WTC11 (cell line): ENCODE measurements at regions not wholly inside any gene's neighbourhood (a gene's known extent, or its start where the extent isn't known, plus 50 kb on each side); places are given as distances from the start of the nearest gene placed in this dataset.

ENCODE experiments used
- ATAC-seq: fragments of 200-7000 bp; cut with Tn5 transposase; 2 replicates; pipeline ENCODE4 v1.10.0; 2021; ENCODE audit warnings: mild to moderate bottlenecking, moderate library complexity
- CTCF ChIA-PET: fragments of 300-600 bp; sonication (Branson Sonifier 250); formaldehyde crosslinking; loops from one replicate; lab custom pipeline; 2021; ENCODE audit warnings: antibody characterized with exemption; lab: Charles Lee
- POLR2A ChIA-PET: fragments of 350-600 bp; sonication (Branson Sonifier 250); formaldehyde crosslinking; loops from one replicate; lab custom pipeline; 2021; ENCODE audit warnings: antibody characterized with exemption; lab: Charles Lee
- DNase-seq: peaks from one replicate; pipeline ENCODE4 v3.0.0; 2021; ENCODE audit warnings: low spot score
- H3K27ac Mint-ChIP-seq: 2 replicates; pipeline ENCODE4 v1.8.0; 2021; ENCODE audit warnings: mixed read lengths
- H3K27me3 Mint-ChIP-seq: 2 replicates; pipeline ENCODE4 v1.8.0; 2021; ENCODE audit warnings: low read depth, mild to moderate bottlenecking, moderate library complexity, mixed read lengths
- H3K36me3 Mint-ChIP-seq: 2 replicates; pipeline ENCODE4 v1.8.0; 2021; ENCODE audit warnings: mixed read lengths
- H3K4me1 Mint-ChIP-seq: 2 replicates; pipeline ENCODE4 v1.8.0; 2022; ENCODE audit warnings: mixed read lengths
- H3K4me3 Mint-ChIP-seq: 2 replicates; pipeline ENCODE4 v1.8.0; 2021; ENCODE audit warnings: mild to moderate bottlenecking, moderate library complexity, mixed read lengths
- H3K9me3 Mint-ChIP-seq: 2 replicates; pipeline ENCODE4 v1.8.0; 2021; ENCODE audit warnings: mixed read lengths
- CREB1 ChIP-seq: sonication (generic); formaldehyde crosslinking; IDR thresholded peaks from 2 replicates; pipeline ENCODE4 v1.8.0; 2023; ENCODE audit warnings: mild to moderate bottlenecking, missing genetic modification reagents
- ETV6 ChIP-seq: sonication (generic); formaldehyde crosslinking; IDR thresholded peaks from 2 replicates; pipeline ENCODE4 v1.8.1; 2022; ENCODE audit warnings: mild to moderate bottlenecking, missing genetic modification reagents
- FOXJ3 ChIP-seq: sonication (generic); formaldehyde crosslinking; IDR thresholded peaks from 2 replicates; pipeline ENCODE4 v1.9.0; 2021; ENCODE audit warnings: missing genetic modification reagents, mild to moderate bottlenecking, borderline replicate concordance
- FOXK1 ChIP-seq: sonication (generic); formaldehyde crosslinking; IDR thresholded peaks from 2 replicates; pipeline ENCODE4 v1.8.0; 2022; ENCODE audit warnings: mild to moderate bottlenecking, moderate library complexity, missing genetic modification reagents
- HMGA2 ChIP-seq: fragments of 250-450 bp; sonication (Bioruptor Pico); IDR thresholded peaks from 2 replicates; pipeline ENCODE4 v1.4.0; 2021; ENCODE audit warnings: mild to moderate bottlenecking, moderate library complexity
- NFATC4 ChIP-seq: fragments of 250-450 bp; sonication (Bioruptor Pico); IDR thresholded peaks from 2 replicates; pipeline ENCODE4 v1.9.0; 2021; ENCODE audit warnings: mild to moderate bottlenecking
- NFE2L1 ChIP-seq: sonication (generic); formaldehyde crosslinking; IDR thresholded peaks from 2 replicates; pipeline ENCODE4 v1.8.1; 2023; ENCODE audit warnings: missing genetic modification reagents
- NFYB ChIP-seq: sonication (generic); formaldehyde crosslinking; conservative IDR thresholded peaks from 2 replicates; pipeline ENCODE4 v1.8.0; 2022; ENCODE audit warnings: low read depth, missing genetic modification reagents
- OVOL2 ChIP-seq: fragments of 250-450 bp; sonication (Bioruptor Pico); IDR thresholded peaks from 2 replicates; pipeline ENCODE4 v1.9.0; 2021; ENCODE audit warnings: mild to moderate bottlenecking, borderline replicate concordance
- PRRX2 ChIP-seq: fragments of 250-450 bp; sonication (Bioruptor Pico); IDR thresholded peaks from 2 replicates; pipeline ENCODE4 v1.8.0; 2021; ENCODE audit warnings: mild to moderate bottlenecking
- SMAD4 ChIP-seq: sonication (generic); formaldehyde crosslinking; IDR thresholded peaks from 2 replicates; pipeline ENCODE4 v1.8.0; 2022; ENCODE audit warnings: mild to moderate bottlenecking, missing genetic modification reagents
- SP1 ChIP-seq: sonication (generic); formaldehyde crosslinking; conservative IDR thresholded peaks from 2 replicates; pipeline ENCODE4 v1.8.1; 2022; ENCODE audit warnings: missing genetic modification reagents
- USF2 ChIP-seq: sonication (generic); formaldehyde crosslinking; IDR thresholded peaks from 2 replicates; pipeline ENCODE4 v1.8.1; 2023; ENCODE audit warnings: mild to moderate bottlenecking, missing genetic modification reagents, moderate library complexity
- ZNF121 ChIP-seq: sonication (generic); formaldehyde crosslinking; IDR thresholded peaks from 2 replicates; pipeline ENCODE4 v1.8.0; 2023; ENCODE audit warnings: missing genetic modification reagents
- ZNF138 ChIP-seq: sonication (generic); formaldehyde crosslinking; conservative IDR thresholded peaks from 2 replicates; pipeline ENCODE4 v1.8.1; 2022; ENCODE audit warnings: mild to moderate bottlenecking, moderate library complexity, missing genetic modification reagents
- ZNF232 ChIP-seq: sonication (generic); formaldehyde crosslinking; IDR thresholded peaks from 2 replicates; pipeline ENCODE4 v1.8.0; 2022; ENCODE audit warnings: mild to moderate bottlenecking, missing genetic modification reagents
- ZNF317 ChIP-seq: sonication (generic); formaldehyde crosslinking; IDR thresholded peaks from 2 replicates; pipeline ENCODE4 v1.8.1; 2023; ENCODE audit warnings: low read depth, mild to moderate bottlenecking, moderate library complexity, missing genetic modification reagents, borderline replicate concordance
- ZNF512 ChIP-seq: sonication (generic); formaldehyde crosslinking; IDR thresholded peaks from 2 replicates; pipeline ENCODE4 v1.8.1; 2022; ENCODE audit warnings: missing genetic modification reagents, borderline replicate concordance
- TF ChIP-seq, protein P1 (sequence below): sonication (generic); formaldehyde crosslinking; IDR thresholded peaks from 2 replicates; pipeline ENCODE4 v1.8.0; 2023; ENCODE audit warnings: missing genetic modification reagents, mild to moderate bottlenecking, borderline replicate concordance
- TF ChIP-seq, protein P2 (sequence below): fragments of 250-450 bp; sonication (Bioruptor Pico); IDR thresholded peaks from 2 replicates; pipeline ENCODE4 v1.9.0; 2021; ENCODE audit warnings: mild to moderate bottlenecking

GRCh38 chr7:125059861-125060456 is 130.3 kb upstream of the POT1 start:
- POLR2A ChIA-PET = no interaction called here
- TF ChIP-seq PRRX2 (CRISPR knock-in tag) (no peak), NFE2L1 (CRISPR knock-in tag) (no peak), HMGA2 (no peak), ETV6 (CRISPR knock-in tag) (no peak), FOXJ3 (no peak), NFYB (CRISPR knock-in tag) (no peak), ZNF232 (no peak), FOXK1 (CRISPR knock-in tag) (no peak), OVOL2 (CRISPR knock-in tag) (no peak), SMAD4 (CRISPR knock-in tag) (no peak)
- TF ChIP-seq, protein P1, sequence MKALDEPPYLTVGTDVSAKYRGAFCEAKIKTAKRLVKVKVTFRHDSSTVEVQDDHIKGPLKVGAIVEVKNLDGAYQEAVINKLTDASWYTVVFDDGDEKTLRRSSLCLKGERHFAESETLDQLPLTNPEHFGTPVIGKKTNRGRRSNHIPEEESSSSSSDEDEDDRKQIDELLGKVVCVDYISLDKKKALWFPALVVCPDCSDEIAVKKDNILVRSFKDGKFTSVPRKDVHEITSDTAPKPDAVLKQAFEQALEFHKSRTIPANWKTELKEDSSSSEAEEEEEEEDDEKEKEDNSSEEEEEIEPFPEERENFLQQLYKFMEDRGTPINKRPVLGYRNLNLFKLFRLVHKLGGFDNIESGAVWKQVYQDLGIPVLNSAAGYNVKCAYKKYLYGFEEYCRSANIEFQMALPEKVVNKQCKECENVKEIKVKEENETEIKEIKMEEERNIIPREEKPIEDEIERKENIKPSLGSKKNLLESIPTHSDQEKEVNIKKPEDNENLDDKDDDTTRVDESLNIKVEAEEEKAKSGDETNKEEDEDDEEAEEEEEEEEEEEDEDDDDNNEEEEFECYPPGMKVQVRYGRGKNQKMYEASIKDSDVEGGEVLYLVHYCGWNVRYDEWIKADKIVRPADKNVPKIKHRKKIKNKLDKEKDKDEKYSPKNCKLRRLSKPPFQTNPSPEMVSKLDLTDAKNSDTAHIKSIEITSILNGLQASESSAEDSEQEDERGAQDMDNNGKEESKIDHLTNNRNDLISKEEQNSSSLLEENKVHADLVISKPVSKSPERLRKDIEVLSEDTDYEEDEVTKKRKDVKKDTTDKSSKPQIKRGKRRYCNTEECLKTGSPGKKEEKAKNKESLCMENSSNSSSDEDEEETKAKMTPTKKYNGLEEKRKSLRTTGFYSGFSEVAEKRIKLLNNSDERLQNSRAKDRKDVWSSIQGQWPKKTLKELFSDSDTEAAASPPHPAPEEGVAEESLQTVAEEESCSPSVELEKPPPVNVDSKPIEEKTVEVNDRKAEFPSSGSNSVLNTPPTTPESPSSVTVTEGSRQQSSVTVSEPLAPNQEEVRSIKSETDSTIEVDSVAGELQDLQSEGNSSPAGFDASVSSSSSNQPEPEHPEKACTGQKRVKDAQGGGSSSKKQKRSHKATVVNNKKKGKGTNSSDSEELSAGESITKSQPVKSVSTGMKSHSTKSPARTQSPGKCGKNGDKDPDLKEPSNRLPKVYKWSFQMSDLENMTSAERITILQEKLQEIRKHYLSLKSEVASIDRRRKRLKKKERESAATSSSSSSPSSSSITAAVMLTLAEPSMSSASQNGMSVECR (CRISPR knock-in tag) = no peak
- TF ChIP-seq, all 79 proteins: peak for 0
- H3K36me3 Mint-ChIP-seq = no peaks in the 10 kb centered on the region
- no peaks in the 10 kb centered on the region for H3K9me3 Mint-ChIP-seq
- H3K27me3 Mint-ChIP-seq = peaks cover 3% of the 10 kb centered on the region; the same call in 1 of the 2 replicates
- DNase-seq (no peak), ATAC-seq (no peak)
- CTCF ChIA-PET = interaction anchor here (0.6 to 1.3 kb wide), 2 partner anchors 249 to 257 kb away, joined by 3 to 10 read pairs; no protein-coding TSS in a partner anchor
- no peak overlapping the region for H3K4me3 Mint-ChIP-seq
- H3K27ac Mint-ChIP-seq = no peak overlapping the region
- peaks cover 12% of the 10 kb centered on the region for H3K4me1 Mint-ChIP-seq

DNA sequence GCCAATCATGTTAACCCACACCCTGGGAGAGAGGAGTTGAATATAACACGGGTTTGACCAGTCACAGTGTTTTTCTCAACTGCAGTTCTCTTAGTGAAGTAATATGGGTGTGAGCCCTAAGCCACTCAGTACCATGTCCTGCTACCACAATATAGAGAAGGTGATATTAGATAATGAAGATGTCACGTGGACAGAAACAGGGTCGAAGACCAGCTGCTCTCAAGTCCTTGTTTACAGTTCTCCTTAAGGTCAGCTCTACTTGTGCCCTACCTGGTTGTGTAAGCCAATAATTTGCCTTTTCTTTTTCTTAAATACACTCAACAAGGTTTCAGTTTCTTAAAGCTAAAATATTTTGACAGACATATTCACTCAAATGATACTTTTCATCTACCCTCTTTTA is 128.3 kb upstream of the POT1 start:
- no peak for DNase-seq
- TF ChIP-seq, protein P1 (CRISPR knock-in tag) = no peak
- TF ChIP-seq ZNF512 (CRISPR knock-in tag) = no peak
- TF ChIP-seq NFATC4 (CRISPR knock-in tag) = no peak
- TF ChIP-seq, protein P2, sequence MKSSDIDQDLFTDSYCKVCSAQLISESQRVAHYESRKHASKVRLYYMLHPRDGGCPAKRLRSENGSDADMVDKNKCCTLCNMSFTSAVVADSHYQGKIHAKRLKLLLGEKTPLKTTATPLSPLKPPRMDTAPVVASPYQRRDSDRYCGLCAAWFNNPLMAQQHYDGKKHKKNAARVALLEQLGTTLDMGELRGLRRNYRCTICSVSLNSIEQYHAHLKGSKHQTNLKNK (CRISPR knock-in tag) = no peak
- no peak for TF ChIP-seq CREB1
- TF ChIP-seq ZNF138 (CRISPR knock-in tag) = no peak
- TF ChIP-seq ZNF121 = no peak
- no peak for TF ChIP-seq USF2
- TF ChIP-seq SP1 (CRISPR knock-in tag) = no peak
- TF ChIP-seq ZNF317 = no peak
- Mint-ChIP-seq H3K4me3 (no peak overlapping the region), H3K4me1 (peaks cover 12% of the 10 kb centered on the region), H3K27ac (no peak overlapping the region), H3K9me3 (no peaks in the 10 kb centered on the region), H3K36me3 (no peaks in the 10 kb centered on the region), H3K27me3 (no peaks in the 10 kb centered on the region)
- ChIA-PET POLR2A (no interaction called here), CTCF (no interaction called here)
- no peak for ATAC-seq
